IMR-90 (cell line): ENCODE measurements at regions not wholly inside any gene's neighbourhood (a gene's known extent, or its start where the extent isn't known, plus 50 kb on each side); places are given as distances from the start of the nearest gene placed in this dataset.
"Not testable (repeated sequence)": the region's sequence is repeated elsewhere in the genome, so short reads cannot be mapped to it uniquely, and the experiment has no call there.

Source experiments
- ATAC-seq: fragments of 200-7000 bp; cut with Tn5 transposase; 2 replicates; pipeline ENCODE4 v1.9.1; 2020; ENCODE audit warnings: low read depth, mild to moderate bottlenecking, moderate library complexity
- BruUV-seq: library from RNA; stranded (reverse); fragments of 400-500 nt; replicated peaks from 2 replicates; lab custom pipeline; 2021; lab: Mats Ljungman, UMichigan
- CTCF ChIA-PET: fragments of 300-600 bp; formaldehyde crosslinking; extraction: SDS; loops from one replicate; lab custom pipeline; 2021; ENCODE audit warnings: antibody characterized with exemption; lab: Yijun Ruan, JAX
- POLR2A ChIA-PET: fragments of 300-600 bp; sonication (Branson Sonifier 250); formaldehyde crosslinking; loops from one replicate; lab custom pipeline; 2022; ENCODE audit warnings: antibody characterized with exemption; ENCODE audit not compliant: unreplicated experiment; lab: Charles Lee
- DNase-seq: peaks from one replicate; pipeline ENCODE4 v3.0.0; 2013
- H2AFZ ChIP-seq: replicated peaks from 2 replicates; pipeline ENCODE3; 2013; ENCODE audit warnings: low read length, mild to moderate bottlenecking; ENCODE audit not compliant: poor library complexity
- H2AK5ac ChIP-seq: 2 replicates; pipeline ENCODE4 v1.6.1; 2013; ENCODE audit warnings: low read depth, low read length, inconsistent platforms
- H2AK9ac ChIP-seq: replicated peaks from 2 replicates; pipeline ENCODE3; 2013; ENCODE audit warnings: mild to moderate bottlenecking, low read depth, low read length, moderate library complexity; ENCODE audit not compliant: poor library complexity
- H2BK120ac ChIP-seq: 2 replicates; pipeline ENCODE4 v1.6.1; 2013; ENCODE audit warnings: low read depth, low read length, inconsistent platforms
- H2BK15ac ChIP-seq: 3 replicates; pipeline ENCODE4 v1.6.1; 2013; ENCODE audit warnings: low read depth, low read length, inconsistent platforms
- H2BK20ac ChIP-seq: 2 replicates; pipeline ENCODE4 v1.6.1; 2013; ENCODE audit warnings: low read depth, mild to moderate bottlenecking, inconsistent platforms, low read length, moderate library complexity
- H2BK5ac ChIP-seq: 2 replicates; pipeline ENCODE4 v1.6.1; 2013; ENCODE audit warnings: mild to moderate bottlenecking, low read depth, low read length, inconsistent platforms; ENCODE audit not compliant: poor library complexity, severe bottlenecking
- H3K14ac ChIP-seq: replicated peaks from 2 replicates; pipeline ENCODE4 v1.6.1; 2013; ENCODE audit warnings: low read depth, low read length, inconsistent platforms
- H3K18ac ChIP-seq: 2 replicates; pipeline ENCODE4 v1.6.1; 2013; ENCODE audit warnings: low read depth, low read length, control low read depth
- H3K23ac ChIP-seq: 2 replicates; pipeline ENCODE4 v1.6.1; 2013; ENCODE audit warnings: low read depth, low read length, inconsistent platforms
- H3K27ac ChIP-seq: 2 replicates; pipeline ENCODE4 v1.5.1; 2013; ENCODE audit warnings: mild to moderate bottlenecking, control low read depth, low read length; ENCODE audit not compliant: insufficient read depth
- H3K27me3 ChIP-seq: 2 replicates; pipeline ENCODE4 v1.6.1; 2013; ENCODE audit warnings: low read length; ENCODE audit not compliant: control insufficient read depth, insufficient read depth
- H3K36me3 ChIP-seq: 2 replicates; pipeline ENCODE4 v1.6.1; 2013; ENCODE audit warnings: low read length, mixed read lengths; ENCODE audit not compliant: control insufficient read depth, insufficient read depth
- H3K4ac ChIP-seq: 2 replicates; pipeline ENCODE4 v1.6.1; 2013; ENCODE audit warnings: low read depth, low read length, inconsistent platforms
- H3K4me1 ChIP-seq: 2 replicates; pipeline ENCODE4 v1.6.1; 2013; ENCODE audit warnings: low read length, mixed read lengths; ENCODE audit not compliant: control insufficient read depth, insufficient read depth
- H3K4me2 ChIP-seq: 2 replicates; pipeline ENCODE4 v1.6.1; 2013; ENCODE audit warnings: low read depth, mild to moderate bottlenecking, control low read depth, low read length, moderate library complexity
- H3K4me3 ChIP-seq: 2 replicates; pipeline ENCODE4 v1.5.1; 2013; ENCODE audit warnings: low read depth, mild to moderate bottlenecking, control low read depth, low read length, moderate library complexity; ENCODE audit not compliant: insufficient read depth
- H3K56ac ChIP-seq: 2 replicates; pipeline ENCODE4 v1.6.1; 2013; ENCODE audit warnings: low read length, inconsistent platforms; ENCODE audit not compliant: insufficient read depth; ENCODE audit errors: extremely low read depth
- H3K79me1 ChIP-seq, 2 experiments: 2 replicates each; pipeline ENCODE4 v1.6.1; 2013; ENCODE audit warnings: low read length in 2 of 2, inconsistent platforms in 1 of 2, low read depth in 1 of 2
- H3K9ac ChIP-seq: 2 replicates; pipeline ENCODE4 v1.6.1; 2013; ENCODE audit warnings: low read depth, low read length, control low read depth
- H3K9me1 ChIP-seq: 2 replicates; pipeline ENCODE4 v1.6.1; 2013; ENCODE audit warnings: low read length, inconsistent platforms; ENCODE audit not compliant: insufficient read depth
- H3K9me3 ChIP-seq: 2 replicates; pipeline ENCODE4 v1.6.1; 2013; ENCODE audit warnings: low read length; ENCODE audit not compliant: control insufficient read depth, insufficient read depth
- H4K20me1 ChIP-seq: 2 replicates; pipeline ENCODE4 v1.6.1; 2013; ENCODE audit warnings: low read length, inconsistent platforms; ENCODE audit not compliant: insufficient read depth
- H4K5ac ChIP-seq: 2 replicates; pipeline ENCODE4 v1.6.1; 2013; ENCODE audit warnings: mild to moderate bottlenecking, low read depth, low read length, control low read depth
- H4K8ac ChIP-seq, 2 experiments: 2 replicates each; pipeline ENCODE4 v1.6.1; 2013; ENCODE audit warnings: low read depth in 2 of 2, low read length in 2 of 2, control low read depth in 1 of 2, inconsistent platforms in 1 of 2
- H4K91ac ChIP-seq: 2 replicates; pipeline ENCODE4 v1.6.1; 2013; ENCODE audit warnings: low read depth, low read length, inconsistent platforms; ENCODE audit not compliant: insufficient read depth
- CHD1 ChIP-seq: IDR thresholded peaks from 2 replicates; pipeline ENCODE4 v1.6.1; 2012; ENCODE audit warnings: low read depth, low read length, improper control_type of control experiment
- FOS ChIP-seq: fragments of 150-350 bp; IDR thresholded peaks from 2 replicates; pipeline ENCODE4 v1.6.1; 2016; ENCODE audit warnings: low read depth, low read length
- MAFK ChIP-seq: IDR thresholded peaks from 2 replicates; pipeline ENCODE4 v1.6.1; 2012; ENCODE audit warnings: low read depth, low read length, improper control_type of control experiment
- POLR2A ChIP-seq: IDR thresholded peaks from 2 replicates; pipeline ENCODE4 v1.6.1; 2012; ENCODE audit warnings: mild to moderate bottlenecking, low read depth, low read length
- RCOR1 ChIP-seq: IDR thresholded peaks from 2 replicates; pipeline ENCODE4 v1.6.1; 2012; ENCODE audit warnings: mild to moderate bottlenecking, low read length, improper control_type of control experiment; ENCODE audit not compliant: insufficient replicate concordance
- USF2 ChIP-seq: fragments of 150-350 bp; IDR thresholded peaks from 2 replicates; pipeline ENCODE4 v1.6.1; 2017; ENCODE audit warnings: mild to moderate bottlenecking, antibody characterized with exemption, low read length, low read depth
- WGBS, 2 experiments: methylation state at CpG; one replicate each; pipeline versions ENCODE4 v1.1.5 to v1.1.7; 2013; ENCODE audit warnings: missing lambda C conversion rate in 2 of 2; ENCODE audit not compliant: insufficient read length in 1 of 2; ENCODE audit errors: extremely low coverage in 2 of 2; 5-methylcytosine and 5-hydroxymethylcytosine counted together
- dilution Hi-C: fragments of 300-500 bp; cut with HindIII; formaldehyde crosslinking; loops from one replicate; pipeline ENCODE4 v1.14.3; 2018; ENCODE audit warnings: low sequenced_read_pairs; ENCODE audit not compliant: unreplicated experiment
- in situ Hi-C: fragments of 300-500 bp; cut with MboI; formaldehyde crosslinking; loops from 3 replicates; pipeline ENCODE4 v1.14.3; 2019; ENCODE audit warnings: low sequenced_read_pairs, inconsistent platforms, mixed read lengths
- intact Hi-C: fragments of 100-400 bp; cut with micrococcal nuclease; formaldehyde crosslinking; loops from 2 replicates; pipeline ENCODE4 v1.10.0; 2022
- TF ChIP-seq, protein P1 (sequence below): fragments of 150-350 bp; IDR thresholded peaks from 2 replicates; pipeline ENCODE4 v1.6.1; 2016; ENCODE audit warnings: low read depth, mild to moderate bottlenecking, low read length, moderate library complexity, borderline replicate concordance

DNA sequence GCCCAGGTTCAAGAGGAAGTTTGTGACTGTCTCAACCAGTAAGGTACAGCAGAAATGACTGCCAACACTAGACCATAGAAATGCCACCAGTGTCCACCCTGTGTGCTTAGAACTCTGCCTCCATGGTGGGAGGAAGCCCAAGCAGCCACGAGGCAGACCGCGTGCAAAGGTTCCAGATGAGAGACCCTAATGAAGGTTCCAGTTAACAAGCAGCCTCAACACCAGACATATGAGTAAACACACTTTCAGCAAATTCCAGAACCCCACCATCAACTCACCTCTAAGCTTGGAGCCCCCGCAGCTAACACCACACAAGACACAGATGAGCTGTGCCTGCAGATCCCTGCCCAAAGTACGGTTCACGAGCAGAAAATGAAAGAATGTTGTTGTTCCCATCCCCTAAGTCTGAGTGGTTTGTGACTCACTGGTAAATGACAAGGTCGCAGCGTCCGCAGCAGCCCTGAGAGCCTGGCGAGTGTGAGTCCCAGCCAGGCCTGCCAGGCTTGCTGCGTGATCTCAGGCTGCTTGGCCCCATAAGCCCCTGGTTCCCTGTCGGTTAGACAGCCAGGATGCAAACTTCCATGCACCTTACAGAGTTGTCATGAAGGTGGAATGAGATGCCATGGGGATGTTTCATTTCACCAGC, 193.7 kb downstream of the C16orf95 start:
- Histone ChIP-seq H2BK20ac (no peak overlapping the region), H2AK5ac (no peak overlapping the region), H3K18ac (no peak overlapping the region), H3K9me1 (peaks cover 11% of the 10 kb centered on the region), H3K27me3 (peaks cover 29% of the 10 kb centered on the region), H4K91ac (no peak overlapping the region), H3K23ac (no peak overlapping the region), H3K27ac (no peak overlapping the region), H4K8ac (no peak overlapping the region), H2BK5ac (no peak overlapping the region), H3K4me1 (peaks cover 14% of the 10 kb centered on the region; the same call in 1 of the 2 replicates), H3K4me2 (no peak overlapping the region), H2BK120ac (no peak overlapping the region), H4K20me1 (no peaks in the 10 kb centered on the region), H3K9ac (no peak overlapping the region), H4K5ac (no peak overlapping the region), H2BK15ac (no peak overlapping the region), H3K14ac (no peak overlapping the region), H3K56ac (no peak overlapping the region), H3K4me3 (no peak overlapping the region), H3K4ac (no peak overlapping the region), H3K9me3 (peaks cover 10% of the 10 kb centered on the region), H3K36me3 (no peaks in the 10 kb centered on the region), H3K79me1 (no peaks in the 10 kb centered on the region), H2AFZ (peak overlapping the region; percentile 3), H2AK9ac (no peak overlapping the region)
- POLR2A ChIA-PET = no interaction called here
- CTCF ChIA-PET = no interaction called here
- in situ Hi-C loops (no loop called here), intact Hi-C loops (no loop called here), dilution Hi-C loops (no loop called here)
- no TSS peak for BruUV-seq
- WGBS, 2 experiments = 93% methylated on average over 3 of the region's 12 CpGs; no CpG with 5 or more reads in 1 of the 2 experiments
- no peak for DNase-seq
- no peak for ATAC-seq
- TF ChIP-seq CHD1 (no peak), MAFK (no peak), RCOR1 (no peak), USF2 (no peak), FOS (no peak), POLR2A (no peak)
- TF ChIP-seq, protein P1, sequence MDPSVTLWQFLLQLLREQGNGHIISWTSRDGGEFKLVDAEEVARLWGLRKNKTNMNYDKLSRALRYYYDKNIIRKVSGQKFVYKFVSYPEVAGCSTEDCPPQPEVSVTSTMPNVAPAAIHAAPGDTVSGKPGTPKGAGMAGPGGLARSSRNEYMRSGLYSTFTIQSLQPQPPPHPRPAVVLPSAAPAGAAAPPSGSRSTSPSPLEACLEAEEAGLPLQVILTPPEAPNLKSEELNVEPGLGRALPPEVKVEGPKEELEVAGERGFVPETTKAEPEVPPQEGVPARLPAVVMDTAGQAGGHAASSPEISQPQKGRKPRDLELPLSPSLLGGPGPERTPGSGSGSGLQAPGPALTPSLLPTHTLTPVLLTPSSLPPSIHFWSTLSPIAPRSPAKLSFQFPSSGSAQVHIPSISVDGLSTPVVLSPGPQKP = no peak

DNA sequence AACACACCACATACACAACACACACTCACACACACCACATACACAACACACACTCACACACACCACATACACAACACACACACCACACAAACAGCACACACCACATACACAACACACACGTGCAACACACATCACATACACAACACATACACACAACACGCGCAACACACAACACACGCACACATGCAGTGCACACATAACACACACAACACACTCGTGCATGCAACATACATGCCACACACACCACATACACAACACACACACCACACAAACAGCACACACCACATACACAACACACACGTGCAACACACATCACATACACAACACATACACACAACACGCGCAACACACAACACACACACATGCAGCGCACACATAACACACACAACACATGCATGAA, 192.8 kb downstream of the C16orf95 start:
- H3K4me2 ChIP-seq, in situ Hi-C loops, DNase-seq, CTCF ChIA-PET, ATAC-seq, H3K9ac ChIP-seq, H3K27ac ChIP-seq, dilution Hi-C loops, H4K5ac ChIP-seq, intact Hi-C loops, H3K4ac ChIP-seq, BruUV-seq, H2BK15ac ChIP-seq, H3K56ac ChIP-seq, H3K14ac ChIP-seq, H2AFZ ChIP-seq, POLR2A ChIA-PET, H2BK20ac ChIP-seq, H3K23ac ChIP-seq, H2BK120ac ChIP-seq, H3K4me3 ChIP-seq, H3K18ac ChIP-seq, H2AK5ac ChIP-seq, H3K36me3 ChIP-seq, H4K20me1 ChIP-seq, H3K79me1 ChIP-seq, H4K91ac ChIP-seq, H4K8ac ChIP-seq: not testable (repeated sequence)
- Histone ChIP-seq H3K4me1 (peaks cover 14% of the 10 kb centered on the region; the same call in 1 of the 2 replicates), H3K27me3 (peaks cover 27% of the 10 kb centered on the region), H2BK5ac (peak overlapping the region; percentile 57), H3K9me1 (peaks cover 11% of the 10 kb centered on the region), H3K9me3 (peaks cover 15% of the 10 kb centered on the region), H2AK9ac (peak overlapping the region; percentile 66)
- WGBS, 2 experiments = 94% methylated on average over 7 of the region's 9 CpGs; no CpG with 5 or more reads in 1 of the 2 experiments
